ENCODE measurements at regions not wholly inside any gene's neighbourhood (a gene's known extent, or its start where the extent isn't known, plus 50 kb on each side); places are given as distances from the start of the nearest gene placed in this dataset.

DNA sequence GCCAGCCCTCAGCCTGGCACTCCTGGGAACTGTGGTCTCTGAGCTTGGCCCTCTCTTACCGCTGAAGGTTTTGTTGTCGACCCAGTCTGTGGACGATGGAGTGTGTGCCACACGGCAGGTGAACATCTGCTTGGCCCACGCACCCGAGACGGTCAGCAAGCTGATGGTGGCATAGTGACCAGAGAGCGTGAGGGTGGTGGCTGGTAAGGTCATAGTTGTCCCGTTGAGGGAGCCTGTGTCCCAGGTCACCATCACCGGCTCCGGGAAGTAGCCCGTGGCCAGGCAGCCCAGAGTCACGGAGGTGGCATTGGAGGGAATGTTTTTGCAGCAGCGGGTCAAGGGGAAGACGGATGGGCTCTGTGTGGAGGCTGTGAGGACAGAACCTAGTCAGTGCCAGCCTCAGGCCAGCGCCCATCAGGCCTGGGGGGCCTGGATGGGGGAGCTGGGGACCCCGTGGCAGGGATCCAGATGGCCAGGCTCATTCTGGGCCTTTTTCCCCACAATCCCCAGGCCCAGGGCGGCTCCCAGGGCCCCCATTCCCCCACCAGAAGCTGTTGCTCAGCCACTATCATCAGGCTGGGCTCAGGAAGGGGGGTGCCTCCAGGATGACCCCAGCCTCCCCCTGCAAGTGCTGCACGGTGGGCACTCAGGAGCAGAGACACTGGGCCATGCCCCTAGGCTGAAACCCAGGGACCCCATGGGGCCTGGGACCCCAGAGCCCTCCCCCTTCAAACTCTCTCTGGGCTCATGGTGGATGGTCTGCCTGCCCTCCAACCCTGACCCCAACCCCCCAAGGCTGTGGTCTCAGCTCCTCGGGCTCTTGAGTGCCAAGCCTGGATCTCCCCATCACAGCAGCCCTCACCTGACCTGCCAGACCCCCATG is 75.2 kb downstream of the TMEM121 start:
- no peak for DNase-seq (ENCODE audit: low spot score)
- Histone ChIP-seq H3K27me3 (ENCODE audit: control insufficient read depth in 4 of 4, insufficient read depth in 4 of 4, low read length in 3 of 4) (no peaks in the 10 kb centered on the region), H3K9ac (ENCODE audit: low read depth in 1 of 2, low read length in 2 of 2) (no peak overlapping the region), H3K4me1 (ENCODE audit: control insufficient read depth in 4 of 4, insufficient read depth in 4 of 4, low read length in 3 of 4) (peaks cover 0 to 3% (median 0%) of the 10 kb centered on the region in 4 donors), H3K4me3 (ENCODE audit: low read depth in 1 of 3, low read length in 3 of 3) (no peak overlapping the region), H3K36me3 (ENCODE audit: control insufficient read depth in 4 of 4, insufficient read depth in 3 of 4, low read depth in 1 of 4, low read length in 3 of 4) (no peaks in the 10 kb centered on the region), H3K27ac (ENCODE audit: low read depth in 1 of 2, low read length in 2 of 2) (no peak overlapping the region), H3K9me3 (ENCODE audit: control insufficient read depth in 4 of 4, low read length in 3 of 4) (no peaks in the 10 kb centered on the region)
- no peak for TF ChIP-seq HNF4A (conservative IDR thresholded peaks at IDR 0.05)
- TF ChIP-seq, protein P1, sequence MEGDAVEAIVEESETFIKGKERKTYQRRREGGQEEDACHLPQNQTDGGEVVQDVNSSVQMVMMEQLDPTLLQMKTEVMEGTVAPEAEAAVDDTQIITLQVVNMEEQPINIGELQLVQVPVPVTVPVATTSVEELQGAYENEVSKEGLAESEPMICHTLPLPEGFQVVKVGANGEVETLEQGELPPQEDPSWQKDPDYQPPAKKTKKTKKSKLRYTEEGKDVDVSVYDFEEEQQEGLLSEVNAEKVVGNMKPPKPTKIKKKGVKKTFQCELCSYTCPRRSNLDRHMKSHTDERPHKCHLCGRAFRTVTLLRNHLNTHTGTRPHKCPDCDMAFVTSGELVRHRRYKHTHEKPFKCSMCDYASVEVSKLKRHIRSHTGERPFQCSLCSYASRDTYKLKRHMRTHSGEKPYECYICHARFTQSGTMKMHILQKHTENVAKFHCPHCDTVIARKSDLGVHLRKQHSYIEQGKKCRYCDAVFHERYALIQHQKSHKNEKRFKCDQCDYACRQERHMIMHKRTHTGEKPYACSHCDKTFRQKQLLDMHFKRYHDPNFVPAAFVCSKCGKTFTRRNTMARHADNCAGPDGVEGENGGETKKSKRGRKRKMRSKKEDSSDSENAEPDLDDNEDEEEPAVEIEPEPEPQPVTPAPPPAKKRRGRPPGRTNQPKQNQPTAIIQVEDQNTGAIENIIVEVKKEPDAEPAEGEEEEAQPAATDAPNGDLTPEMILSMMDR (IDR thresholded peaks at IDR 0.05; ENCODE audit: low read depth, low read length, missing input control) = no peak
- TF ChIP-seq NR2F2 (IDR thresholded peaks at IDR 0.05) = no peak
- no peak for TF ChIP-seq RAD21 (IDR thresholded peaks at IDR 0.05)
- TF ChIP-seq, protein P2, sequence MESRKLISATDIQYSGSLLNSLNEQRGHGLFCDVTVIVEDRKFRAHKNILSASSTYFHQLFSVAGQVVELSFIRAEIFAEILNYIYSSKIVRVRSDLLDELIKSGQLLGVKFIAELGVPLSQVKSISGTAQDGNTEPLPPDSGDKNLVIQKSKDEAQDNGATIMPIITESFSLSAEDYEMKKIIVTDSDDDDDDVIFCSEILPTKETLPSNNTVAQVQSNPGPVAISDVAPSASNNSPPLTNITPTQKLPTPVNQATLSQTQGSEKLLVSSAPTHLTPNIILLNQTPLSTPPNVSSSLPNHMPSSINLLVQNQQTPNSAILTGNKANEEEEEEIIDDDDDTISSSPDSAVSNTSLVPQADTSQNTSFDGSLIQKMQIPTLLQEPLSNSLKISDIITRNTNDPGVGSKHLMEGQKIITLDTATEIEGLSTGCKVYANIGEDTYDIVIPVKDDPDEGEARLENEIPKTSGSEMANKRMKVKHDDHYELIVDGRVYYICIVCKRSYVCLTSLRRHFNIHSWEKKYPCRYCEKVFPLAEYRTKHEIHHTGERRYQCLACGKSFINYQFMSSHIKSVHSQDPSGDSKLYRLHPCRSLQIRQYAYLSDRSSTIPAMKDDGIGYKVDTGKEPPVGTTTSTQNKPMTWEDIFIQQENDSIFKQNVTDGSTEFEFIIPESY (IDR thresholded peaks at IDR 0.05) = no peak
- no peak for TF ChIP-seq JUND (IDR thresholded peaks at IDR 0.05)
- 88% methylated on average over 20 of the region's 20 CpGs for WGBS

DNA sequence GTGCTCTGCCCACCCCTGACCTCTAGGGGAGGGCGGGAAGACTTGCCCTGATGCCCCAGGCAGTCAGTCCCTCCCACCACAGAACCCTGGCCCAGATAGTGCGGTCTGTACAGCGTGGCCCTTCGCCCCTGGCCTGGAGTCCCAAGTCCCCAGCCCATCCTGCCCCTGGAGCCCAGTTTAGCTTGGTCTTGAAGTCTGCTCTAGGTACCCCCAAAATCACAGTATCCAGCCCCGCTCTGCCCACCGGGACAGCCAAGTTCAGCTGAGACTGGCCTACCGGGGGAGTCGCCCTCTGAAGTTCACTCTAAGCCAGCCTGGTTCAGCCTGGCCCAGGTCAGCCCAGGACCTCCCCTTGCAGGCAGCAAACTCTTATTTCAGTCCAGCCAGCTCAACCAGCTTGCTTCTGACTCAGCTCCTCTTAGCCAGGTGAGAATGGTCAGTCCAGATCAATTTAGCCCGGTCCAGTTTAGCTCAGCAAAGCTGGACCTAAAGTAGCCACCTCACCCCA is 75.9 kb downstream of the TMEM121 start:
- H3K9ac ChIP-seq (ENCODE audit: low read depth in 1 of 2, low read length in 2 of 2) = no peak overlapping the region
- H3K27ac ChIP-seq (ENCODE audit: low read depth in 1 of 2, low read length in 2 of 2) = no peak overlapping the region
- no peak for TF ChIP-seq EGR1 (IDR thresholded peaks at IDR 0.05; ENCODE audit: low read depth in 2 of 2)
- TF ChIP-seq, protein P3, sequence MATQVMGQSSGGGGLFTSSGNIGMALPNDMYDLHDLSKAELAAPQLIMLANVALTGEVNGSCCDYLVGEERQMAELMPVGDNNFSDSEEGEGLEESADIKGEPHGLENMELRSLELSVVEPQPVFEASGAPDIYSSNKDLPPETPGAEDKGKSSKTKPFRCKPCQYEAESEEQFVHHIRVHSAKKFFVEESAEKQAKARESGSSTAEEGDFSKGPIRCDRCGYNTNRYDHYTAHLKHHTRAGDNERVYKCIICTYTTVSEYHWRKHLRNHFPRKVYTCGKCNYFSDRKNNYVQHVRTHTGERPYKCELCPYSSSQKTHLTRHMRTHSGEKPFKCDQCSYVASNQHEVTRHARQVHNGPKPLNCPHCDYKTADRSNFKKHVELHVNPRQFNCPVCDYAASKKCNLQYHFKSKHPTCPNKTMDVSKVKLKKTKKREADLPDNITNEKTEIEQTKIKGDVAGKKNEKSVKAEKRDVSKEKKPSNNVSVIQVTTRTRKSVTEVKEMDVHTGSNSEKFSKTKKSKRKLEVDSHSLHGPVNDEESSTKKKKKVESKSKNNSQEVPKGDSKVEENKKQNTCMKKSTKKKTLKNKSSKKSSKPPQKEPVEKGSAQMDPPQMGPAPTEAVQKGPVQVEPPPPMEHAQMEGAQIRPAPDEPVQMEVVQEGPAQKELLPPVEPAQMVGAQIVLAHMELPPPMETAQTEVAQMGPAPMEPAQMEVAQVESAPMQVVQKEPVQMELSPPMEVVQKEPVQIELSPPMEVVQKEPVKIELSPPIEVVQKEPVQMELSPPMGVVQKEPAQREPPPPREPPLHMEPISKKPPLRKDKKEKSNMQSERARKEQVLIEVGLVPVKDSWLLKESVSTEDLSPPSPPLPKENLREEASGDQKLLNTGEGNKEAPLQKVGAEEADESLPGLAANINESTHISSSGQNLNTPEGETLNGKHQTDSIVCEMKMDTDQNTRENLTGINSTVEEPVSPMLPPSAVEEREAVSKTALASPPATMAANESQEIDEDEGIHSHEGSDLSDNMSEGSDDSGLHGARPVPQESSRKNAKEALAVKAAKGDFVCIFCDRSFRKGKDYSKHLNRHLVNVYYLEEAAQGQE (IDR thresholded peaks at IDR 0.05) = no peak
- TF ChIP-seq GABPA (IDR thresholded peaks at IDR 0.05 in 1 of 2, conservative IDR thresholded peaks at IDR 0.05 in 1 of 2) = no peak
- no peak for TF ChIP-seq RAD21 (IDR thresholded peaks at IDR 0.05)
- TF ChIP-seq, protein P2 (IDR thresholded peaks at IDR 0.05) = no peak
- TF ChIP-seq, protein P1 (IDR thresholded peaks at IDR 0.05; ENCODE audit: low read depth, low read length, missing input control) = no peak
- no peak for TF ChIP-seq JUND (IDR thresholded peaks at IDR 0.05)
- TF ChIP-seq, protein P4, sequence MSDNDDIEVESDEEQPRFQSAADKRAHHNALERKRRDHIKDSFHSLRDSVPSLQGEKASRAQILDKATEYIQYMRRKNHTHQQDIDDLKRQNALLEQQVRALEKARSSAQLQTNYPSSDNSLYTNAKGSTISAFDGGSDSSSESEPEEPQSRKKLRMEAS (IDR thresholded peaks at IDR 0.05) = no peak
- TF ChIP-seq, protein P5, sequence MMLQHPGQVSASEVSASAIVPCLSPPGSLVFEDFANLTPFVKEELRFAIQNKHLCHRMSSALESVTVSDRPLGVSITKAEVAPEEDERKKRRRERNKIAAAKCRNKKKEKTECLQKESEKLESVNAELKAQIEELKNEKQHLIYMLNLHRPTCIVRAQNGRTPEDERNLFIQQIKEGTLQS (IDR thresholded peaks at IDR 0.05) = no peak
- no peak for TF ChIP-seq TAF1 (conservative IDR thresholded peaks at IDR 0.05)
- peaks cover 0 to 3% (median 0%) of the 10 kb centered on the region in 4 donors for H3K4me1 ChIP-seq (ENCODE audit: control insufficient read depth in 4 of 4, insufficient read depth in 4 of 4, low read length in 3 of 4)
- no peaks in the 10 kb centered on the region for H3K27me3 ChIP-seq (ENCODE audit: control insufficient read depth in 4 of 4, insufficient read depth in 4 of 4, low read length in 3 of 4)
- 94% methylated on average over 9 of the region's 9 CpGs for WGBS
- DNase-seq (ENCODE audit: low spot score) = no peak
- no peaks in the 10 kb centered on the region for H3K36me3 ChIP-seq (ENCODE audit: control insufficient read depth in 4 of 4, insufficient read depth in 3 of 4, low read depth in 1 of 4, low read length in 3 of 4)
- H3K4me3 ChIP-seq (ENCODE audit: low read depth in 1 of 3, low read length in 3 of 3) = no peak overlapping the region
- H3K9me3 ChIP-seq (ENCODE audit: control insufficient read depth in 4 of 4, low read length in 3 of 4) = no peaks in the 10 kb centered on the region
